ENCODE measurements at regions not wholly inside any gene's neighbourhood (a gene's known extent, or its start where the extent isn't known, plus 50 kb on each side); places are given as distances from the start of the nearest gene placed in this dataset.

GRCh38 chr3:73298243-73299183 is 237.1 kb downstream of the EBLN2 start:
- DNase-seq = peak; percentile 91

DNA sequence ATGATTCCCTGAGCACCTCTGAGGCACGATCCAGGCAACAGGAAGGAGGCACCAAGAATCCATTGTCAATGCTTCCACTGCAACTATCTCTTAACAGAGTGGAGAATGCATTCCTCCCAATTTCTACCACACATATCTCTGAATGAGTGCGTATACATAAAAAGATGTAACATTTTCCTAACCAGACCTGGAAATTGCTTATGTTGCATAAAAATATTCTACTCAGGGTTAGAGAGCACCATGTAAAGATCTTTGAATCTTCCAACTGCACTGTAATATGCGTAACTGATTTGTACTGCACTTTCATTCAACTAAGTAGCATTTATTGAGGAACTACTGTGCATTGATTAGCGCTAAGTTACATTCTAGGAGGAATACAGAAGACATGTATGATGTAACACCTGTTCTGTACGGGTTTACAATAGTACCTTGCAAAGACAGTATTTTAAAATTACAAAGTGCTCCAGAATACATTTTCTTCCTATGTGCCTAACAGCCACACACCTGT is 237.8 kb downstream of the EBLN2 start:
- DNase-seq = no peak

DNA sequence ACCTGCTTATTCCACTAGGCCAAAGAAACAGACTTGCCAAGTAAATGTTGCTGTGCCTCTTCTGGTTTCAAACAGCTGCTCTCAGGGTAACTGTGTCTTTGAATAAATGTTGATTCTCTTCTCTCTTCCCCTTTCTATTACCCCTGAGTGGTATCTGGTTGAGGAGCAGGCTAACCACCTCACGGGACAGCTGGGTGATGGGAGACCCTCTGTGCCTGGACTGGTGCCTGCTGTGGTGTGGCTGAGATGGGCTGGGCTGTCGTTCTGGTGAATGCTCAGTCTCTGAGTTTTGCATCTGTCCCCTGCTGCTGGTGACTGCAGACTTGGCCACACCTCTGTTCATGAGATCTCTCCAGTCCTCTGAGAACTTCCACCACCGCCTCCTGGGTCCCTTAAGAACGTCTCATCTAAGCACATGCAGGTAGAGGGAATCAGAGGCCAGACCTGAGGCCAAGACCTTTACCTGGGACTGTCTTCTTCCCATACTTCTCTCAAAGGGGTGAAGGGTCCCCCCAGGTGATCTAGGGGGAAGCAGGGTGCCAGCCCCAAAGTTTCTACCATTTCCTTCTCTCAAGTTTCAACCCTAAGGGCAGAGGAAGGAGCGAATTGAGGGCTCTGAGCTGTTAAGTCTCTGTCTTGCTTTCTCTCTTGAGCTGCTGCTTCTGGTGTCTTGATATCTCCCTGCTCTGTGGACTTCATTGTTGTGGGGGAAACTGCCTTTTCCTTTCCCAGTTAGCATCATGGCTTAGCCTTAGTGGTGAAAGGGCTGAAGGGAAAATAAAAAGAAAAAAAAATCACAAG is 252.9 kb downstream of the EBLN2 start:
- no peak for DNase-seq

- DNase-seq = no peak
Observed at GRCh38 chr3:73315706-73316105, 254.2 kb downstream of the EBLN2 start.

DNA sequence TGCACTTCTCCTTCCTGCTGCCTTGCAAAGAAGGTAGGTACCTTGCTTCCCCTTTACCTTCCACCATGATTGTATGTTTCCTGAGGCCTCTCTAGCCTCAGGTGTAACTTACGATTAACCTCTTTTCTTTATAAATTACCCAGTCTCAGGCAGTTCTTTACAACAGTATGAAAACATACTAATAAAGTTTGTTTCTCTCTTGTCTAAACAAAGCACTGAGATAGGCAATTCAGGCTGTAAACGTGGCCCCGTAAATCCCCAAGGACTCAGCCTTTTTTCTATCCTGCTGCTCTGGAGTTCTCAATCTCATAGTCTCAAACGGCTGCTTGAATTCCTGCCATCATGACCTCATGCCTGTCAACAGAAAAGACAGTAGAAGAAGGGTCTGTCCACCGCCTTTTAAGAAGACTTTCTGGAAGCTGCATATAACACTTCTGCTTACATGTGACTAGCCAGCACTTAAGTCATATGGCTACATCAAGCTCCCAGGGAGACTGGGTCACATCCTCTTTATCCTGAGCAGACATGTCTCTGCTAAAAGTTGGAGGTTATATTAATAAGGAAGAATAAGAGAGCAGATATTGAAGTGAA is 257.8 kb downstream of the EBLN2 start:
- no peak for DNase-seq

- no peak for DNase-seq
Observed at GRCh38 chr3:73321286-73321999, 260.0 kb downstream of the EBLN2 start.

- DNase-seq = no peak
Observed at GRCh38 chr3:73324203-73325155, 263.0 kb downstream of the EBLN2 start.

- DNase-seq = peak; percentile 6
Observed at GRCh38 chr3:73326396-73326795, 264.9 kb downstream of the EBLN2 start.

GRCh38 chr3:73327052-73327451 is 265.6 kb downstream of the EBLN2 start:
- no peak for DNase-seq
